Kidney (tissue), 13 donors: ENCODE measurements at regions not wholly inside any gene's neighbourhood (a gene's known extent, or its start where the extent isn't known, plus 50 kb on each side); places are given as distances from the start of the nearest gene placed in this dataset.

Source experiments
- DNase-seq, 5 donors: peaks; one replicate each; pipeline ENCODE4 v3.0.0-alpha.2; 2013 to 2020
- FAIRE-seq: peaks from 2 replicates; lab custom pipeline; 2012; peaks lifted over from hg19 to GRCh38; lab: Jason Lieb, UNC
- H3K27ac ChIP-seq, 2 donors: one replicate each; pipeline ENCODE4 v1.7.0; 2013; ENCODE audit warnings: low read depth in 2 of 2, low read length in 2 of 2, inconsistent platforms in 1 of 2
- H3K27me3 ChIP-seq: one replicate; pipeline ENCODE4 v1.7.1; 2013; ENCODE audit warnings: low read length, inconsistent platforms; ENCODE audit not compliant: control insufficient read depth, insufficient read depth
- H3K36me3 ChIP-seq, 3 donors: one replicate each; pipeline versions ENCODE4 v1.7.0 to v1.7.1; 2013; ENCODE audit warnings: low read length in 3 of 3, control low read depth in 1 of 3, inconsistent platforms in 1 of 3; ENCODE audit not compliant: insufficient read depth in 3 of 3, control insufficient read depth in 2 of 3
- H3K4me1 ChIP-seq, 3 donors: one replicate each; pipeline versions ENCODE4 v1.7.0 to v1.7.1; 2013; ENCODE audit warnings: low read length in 3 of 3, inconsistent platforms in 1 of 3, low read depth in 1 of 3; ENCODE audit not compliant: control insufficient read depth in 2 of 3, insufficient read depth in 2 of 3
- H3K4me3 ChIP-seq, 3 donors: one replicate each; pipeline versions ENCODE4 v1.7.0 to v1.8.1; 2013; ENCODE audit warnings: low read length in 3 of 3, control low read depth in 1 of 3, inconsistent platforms in 1 of 3
- H3K9ac ChIP-seq, 3 donors: one replicate each; pipeline versions ENCODE4 v1.7.0 to v1.7.1; 2013; ENCODE audit warnings: low read length in 3 of 3, control low read depth in 1 of 3, inconsistent platforms in 1 of 3
- H3K9me3 ChIP-seq, 3 donors: one replicate each; pipeline versions ENCODE4 v1.7.0 to v1.7.1; 2013; ENCODE audit warnings: low read length in 3 of 3, control low read depth in 1 of 3, inconsistent platforms in 1 of 3; ENCODE audit not compliant: control insufficient read depth in 2 of 3, insufficient read depth in 1 of 3
- CTCF ChIP-seq: IDR thresholded peaks from 3 replicates; pipeline ENCODE4 v1.5.1; 2012; ENCODE audit warnings: mild to moderate bottlenecking, moderate library complexity, borderline replicate concordance; ENCODE audit not compliant: insufficient read depth; ENCODE audit errors: extremely low read depth
- intact Hi-C: fragments of 100-400 bp; cut with DNase I; formaldehyde crosslinking; loops from one replicate; pipeline ENCODE4 v1.11.1; 2022
- donor health status: control.
- donor health status: control.
- donor health status: control.
- donor health status: control.
- donor health status: control.
- donor health status: DM: yes; HTN: yes; CAD: no.
- donor health status: Normal renal cell carcinoma (clear cell type).

GRCh38 chr2:149739171-149739882 lies 151.8 kb upstream of the MMADHC start:
- no peak for DNase-seq
- Histone ChIP-seq H3K9ac (no peak overlapping the region), H3K27me3 (no peaks in the 10 kb centered on the region), H3K4me1 (peaks cover 0 to 1% (median under 1%) of the 10 kb centered on the region in 3 donors), H3K27ac (no peak overlapping the region), H3K36me3 (no peaks in the 10 kb centered on the region), H3K9me3 (no peaks in the 10 kb centered on the region), H3K4me3 (no peak overlapping the region)
- no peak for TF ChIP-seq CTCF
- intact Hi-C loops = no loop called here
- FAIRE-seq = no peak

GRCh38 chr2:149738767-149739166 lies 151.2 kb upstream of the MMADHC start:
- DNase-seq = no peak
- H3K4me3 ChIP-seq = no peak overlapping the region
- H3K36me3 ChIP-seq = no peaks in the 10 kb centered on the region
- no peaks in the 10 kb centered on the region for H3K9me3 ChIP-seq
- H3K9ac ChIP-seq = no peak overlapping the region
- intact Hi-C loops = no loop called here
- H3K27me3 ChIP-seq = no peaks in the 10 kb centered on the region
- no peak overlapping the region for H3K27ac ChIP-seq
- no peak for TF ChIP-seq CTCF
- H3K4me1 ChIP-seq = peaks cover 0 to 5% (median 2%) of the 10 kb centered on the region in 3 donors
- FAIRE-seq = no peak

- TF ChIP-seq CTCF = no peak
- FAIRE-seq (no peak), DNase-seq (no peak)
- Histone ChIP-seq H3K27me3 (no peaks in the 10 kb centered on the region), H3K27ac (no peak overlapping the region), H3K36me3 (no peaks in the 10 kb centered on the region), H3K9me3 (no peaks in the 10 kb centered on the region), H3K9ac (no peak overlapping the region), H3K4me1 (peaks cover 0 to 5% (median 2%) of the 10 kb centered on the region in 3 donors), H3K4me3 (no peak overlapping the region)
- intact Hi-C loops = no loop called here
Measured at GRCh38 chr2:149737896-149738295, 150.3 kb upstream of the MMADHC start.
